Tibial nerve (tissue), 3 donors: ENCODE measurements at regions not wholly inside any gene's neighbourhood (a gene's known extent, or its start where the extent isn't known, plus 50 kb on each side); places are given as distances from the start of the nearest gene placed in this dataset.

Experiments used
- POLR2A ChIP-seq, 2 donors: fragments of 450-650 bp; IDR thresholded peaks; one replicate each; pipeline ENCODE4 v1.6.1; 2017; ENCODE audit warnings: antibody characterized with exemption in 2 of 2, mild to moderate bottlenecking in 2 of 2, moderate library complexity in 2 of 2
- TF ChIP-seq, protein P1 (sequence below), 5 experiments: fragments of 200-600 bp in 3 of 5; fragments of 450-650 bp in 2 of 5; sonication (generic) in 3 of 5; IDR thresholded peaks; one replicate each; pipeline ENCODE4 v1.5.1; 2016 to 2019; ENCODE audit warnings: antibody characterized with exemption in 5 of 5, mild to moderate bottlenecking in 3 of 5, moderate library complexity in 2 of 5

- TF ChIP-seq, protein P1, sequence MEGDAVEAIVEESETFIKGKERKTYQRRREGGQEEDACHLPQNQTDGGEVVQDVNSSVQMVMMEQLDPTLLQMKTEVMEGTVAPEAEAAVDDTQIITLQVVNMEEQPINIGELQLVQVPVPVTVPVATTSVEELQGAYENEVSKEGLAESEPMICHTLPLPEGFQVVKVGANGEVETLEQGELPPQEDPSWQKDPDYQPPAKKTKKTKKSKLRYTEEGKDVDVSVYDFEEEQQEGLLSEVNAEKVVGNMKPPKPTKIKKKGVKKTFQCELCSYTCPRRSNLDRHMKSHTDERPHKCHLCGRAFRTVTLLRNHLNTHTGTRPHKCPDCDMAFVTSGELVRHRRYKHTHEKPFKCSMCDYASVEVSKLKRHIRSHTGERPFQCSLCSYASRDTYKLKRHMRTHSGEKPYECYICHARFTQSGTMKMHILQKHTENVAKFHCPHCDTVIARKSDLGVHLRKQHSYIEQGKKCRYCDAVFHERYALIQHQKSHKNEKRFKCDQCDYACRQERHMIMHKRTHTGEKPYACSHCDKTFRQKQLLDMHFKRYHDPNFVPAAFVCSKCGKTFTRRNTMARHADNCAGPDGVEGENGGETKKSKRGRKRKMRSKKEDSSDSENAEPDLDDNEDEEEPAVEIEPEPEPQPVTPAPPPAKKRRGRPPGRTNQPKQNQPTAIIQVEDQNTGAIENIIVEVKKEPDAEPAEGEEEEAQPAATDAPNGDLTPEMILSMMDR (IDR thresholded peaks at IDR 0.05), result no peak
- no peak for TF ChIP-seq POLR2A (IDR thresholded peaks at IDR 0.05)
Observed at GRCh38 chr20:20881808-20882207, 169.4 kb upstream of the RALGAPA2 start.
